Hematopoietic multipotent progenitor cell (in vitro differentiated cells): ENCODE measurements at regions not wholly inside any gene's neighbourhood (a gene's known extent, or its start where the extent isn't known, plus 50 kb on each side); places are given as distances from the start of the nearest gene placed in this dataset.

ENCODE experiments used
- DNase-seq, 3 donors: peaks; one replicate each; pipeline ENCODE4 v3.0.0-alpha.2; 2011 to 2015; ENCODE audit warnings: low read depth in 2 of 3, low spot score in 2 of 3

DNA sequence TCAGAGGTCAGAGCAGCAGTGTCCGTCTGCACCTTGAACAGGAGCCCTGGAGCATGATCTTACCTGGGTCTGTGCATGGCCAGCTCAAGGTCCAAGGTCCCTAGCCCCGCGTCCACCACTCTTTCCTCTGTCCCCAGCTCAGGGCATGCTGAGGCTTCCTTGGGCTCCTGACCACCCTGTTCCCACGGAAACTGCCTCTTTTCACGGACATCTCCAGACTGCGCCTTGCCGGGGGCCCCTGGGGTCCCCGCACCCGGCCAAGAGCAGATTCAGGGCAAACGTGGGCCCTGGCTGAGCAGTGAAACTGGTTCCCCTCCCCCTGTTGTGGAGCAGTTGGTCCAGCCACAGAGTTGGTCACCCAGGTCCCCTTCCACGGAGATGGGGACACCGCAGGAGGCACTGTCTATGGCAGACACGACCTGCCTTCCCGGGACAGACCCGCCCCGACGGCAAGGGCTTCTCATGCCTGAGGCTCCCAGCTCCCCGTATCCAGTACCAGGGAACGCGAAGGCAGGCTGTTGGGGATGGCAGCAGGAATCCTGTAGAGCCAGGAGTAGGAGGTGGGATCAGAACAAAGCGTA lies 217.4 kb upstream of the PPP2R2D start:
- DNase-seq: no peak

DNA sequence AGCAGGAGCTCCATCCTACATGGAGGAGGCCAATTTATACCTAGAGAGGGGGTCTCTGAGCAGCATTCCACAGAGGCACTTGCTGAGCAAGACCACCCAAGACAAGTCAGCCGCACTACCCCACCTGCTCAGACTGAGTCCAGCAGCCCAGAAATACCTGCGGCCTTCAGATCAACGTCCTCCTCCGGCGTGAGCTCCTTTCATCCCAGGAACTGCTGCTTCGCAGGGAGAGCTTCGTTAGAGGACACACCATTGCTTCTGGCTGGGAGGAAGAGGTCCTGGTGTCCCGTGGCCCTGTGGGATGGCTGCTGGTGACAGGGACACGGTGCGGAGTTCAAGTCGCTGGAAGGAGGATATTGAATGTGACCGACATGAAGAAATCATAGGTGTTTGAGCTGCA lies 216.9 kb upstream of the PPP2R2D start:
- DNase-seq: no peak

DNA sequence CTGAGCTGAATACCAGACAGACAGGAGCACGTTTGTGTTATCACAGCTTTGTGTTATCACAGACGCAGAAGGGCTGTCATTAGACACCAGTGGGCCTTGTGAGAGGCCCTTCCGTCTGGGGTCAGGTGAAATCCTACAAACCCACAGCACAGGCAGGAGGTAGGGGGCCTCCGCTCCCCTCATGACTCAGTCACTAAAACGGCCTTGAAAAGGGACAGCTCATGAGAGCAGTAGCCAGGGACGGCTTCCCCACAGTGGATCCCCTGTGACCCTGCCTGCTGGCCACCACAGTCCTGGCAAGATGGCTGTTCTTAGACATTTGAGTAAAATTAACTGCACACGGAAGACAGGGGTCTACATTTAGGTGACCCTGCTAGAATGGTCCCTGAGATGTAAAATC lies 215.8 kb upstream of the PPP2R2D start:
- no peak for DNase-seq

DNA sequence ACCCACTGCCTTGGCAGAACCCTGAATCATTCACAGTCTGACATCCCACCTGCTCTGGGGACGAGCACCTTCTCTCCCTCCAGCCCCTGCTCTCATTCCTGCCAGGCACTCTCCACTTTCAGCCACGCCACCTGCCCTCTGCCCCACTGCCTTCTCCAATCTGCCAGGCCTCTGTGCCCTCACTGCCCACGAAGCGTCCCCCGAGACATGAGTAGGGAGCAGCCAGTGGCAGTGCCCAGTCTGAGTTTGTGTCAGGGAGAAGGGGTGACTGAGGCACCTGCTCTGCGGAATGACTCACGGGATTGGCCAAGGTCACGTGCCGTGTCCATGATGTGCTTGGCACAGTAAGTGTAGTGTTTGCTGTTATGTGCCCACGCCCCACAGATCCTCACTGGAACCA lies 215.2 kb upstream of the PPP2R2D start:
- DNase-seq: no peak

DNA sequence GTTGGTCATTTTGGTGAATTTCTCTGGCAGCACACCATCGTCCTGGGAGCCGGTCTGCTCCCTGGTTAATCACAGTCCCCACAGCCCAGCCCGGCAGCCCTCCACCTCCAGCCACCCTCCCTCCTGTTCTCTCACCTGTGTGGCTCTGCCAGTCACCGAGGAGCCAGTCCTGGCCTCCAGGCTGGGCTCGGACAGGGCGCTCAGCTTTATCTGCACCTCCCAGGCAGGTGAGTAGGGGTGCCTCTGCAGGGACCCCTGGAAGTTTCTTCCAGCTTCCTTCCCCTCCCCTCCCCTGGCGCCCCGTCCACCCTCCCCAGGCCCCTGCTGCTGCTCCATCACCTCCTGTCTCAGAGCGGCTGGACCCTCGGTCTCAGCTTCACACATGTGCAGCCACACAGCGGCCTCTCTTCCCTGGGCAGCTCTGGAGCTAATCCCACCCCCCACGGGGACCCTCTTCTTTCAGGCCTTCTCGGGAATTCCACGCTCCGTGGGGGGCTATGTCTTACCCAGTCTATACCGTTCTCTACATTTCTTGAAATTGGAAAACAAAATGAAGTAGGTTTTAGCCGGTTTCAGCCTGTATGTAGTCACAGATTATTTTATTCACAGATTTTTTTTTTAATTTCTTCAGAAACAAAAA lies 213.9 kb upstream of the PPP2R2D start:
- DNase-seq: no peak

DNA sequence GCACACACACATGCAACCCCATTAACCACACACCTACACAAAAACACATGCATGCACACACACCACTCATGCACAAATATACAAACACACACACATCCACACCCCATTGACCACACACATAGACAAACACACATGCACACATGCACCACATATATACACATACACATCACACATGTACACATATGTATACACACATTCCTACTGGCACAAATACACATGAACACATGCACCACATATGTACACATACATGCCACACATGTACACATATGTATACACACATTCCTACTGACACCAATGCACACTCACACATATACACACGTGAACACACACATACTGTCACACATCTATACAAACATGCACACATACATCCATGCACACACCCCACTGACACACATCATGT lies 212.5 kb upstream of the PPP2R2D start:
- DNase-seq: no peak

DNA sequence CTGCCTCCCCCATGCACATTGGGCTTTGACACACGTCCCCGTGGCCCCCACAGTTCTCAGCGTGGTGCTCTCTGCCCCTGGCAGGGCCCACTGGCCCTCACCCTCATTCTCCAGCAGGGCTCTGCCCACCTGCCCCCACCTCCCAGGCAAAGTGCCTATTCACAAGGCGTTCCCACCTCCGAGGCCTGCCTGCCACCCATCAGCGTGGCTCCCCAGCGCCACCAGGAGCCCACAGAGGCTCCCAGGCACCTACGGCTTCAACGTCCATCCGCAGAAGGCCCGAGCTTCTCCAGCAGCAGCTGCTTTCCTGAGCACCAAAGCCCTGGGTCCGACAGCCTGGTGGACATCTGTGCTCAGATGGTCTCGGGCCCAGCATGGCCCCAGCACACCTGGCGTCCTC lies 211.8 kb upstream of the PPP2R2D start:
- no peak for DNase-seq

DNA sequence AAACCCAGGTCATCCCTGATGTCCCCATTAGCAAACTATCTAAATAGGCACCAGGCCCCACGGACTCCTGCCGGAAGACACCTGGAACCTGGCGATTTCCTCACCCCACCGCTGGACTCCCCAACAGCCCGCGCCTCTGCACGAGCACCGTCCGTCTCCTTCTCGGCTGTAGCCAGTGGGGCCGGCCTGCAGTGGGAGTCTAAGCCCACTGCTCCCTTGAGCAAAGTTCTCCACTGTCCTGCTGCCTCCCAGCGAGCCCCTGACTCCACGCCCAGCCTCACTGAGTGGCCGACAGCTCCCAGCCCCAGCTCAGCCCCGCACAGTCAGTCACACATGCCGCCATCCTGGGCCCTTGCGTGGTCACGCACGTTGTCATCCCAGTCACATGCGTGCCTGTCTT lies 211.3 kb upstream of the PPP2R2D start:
- DNase-seq: no peak

DNA sequence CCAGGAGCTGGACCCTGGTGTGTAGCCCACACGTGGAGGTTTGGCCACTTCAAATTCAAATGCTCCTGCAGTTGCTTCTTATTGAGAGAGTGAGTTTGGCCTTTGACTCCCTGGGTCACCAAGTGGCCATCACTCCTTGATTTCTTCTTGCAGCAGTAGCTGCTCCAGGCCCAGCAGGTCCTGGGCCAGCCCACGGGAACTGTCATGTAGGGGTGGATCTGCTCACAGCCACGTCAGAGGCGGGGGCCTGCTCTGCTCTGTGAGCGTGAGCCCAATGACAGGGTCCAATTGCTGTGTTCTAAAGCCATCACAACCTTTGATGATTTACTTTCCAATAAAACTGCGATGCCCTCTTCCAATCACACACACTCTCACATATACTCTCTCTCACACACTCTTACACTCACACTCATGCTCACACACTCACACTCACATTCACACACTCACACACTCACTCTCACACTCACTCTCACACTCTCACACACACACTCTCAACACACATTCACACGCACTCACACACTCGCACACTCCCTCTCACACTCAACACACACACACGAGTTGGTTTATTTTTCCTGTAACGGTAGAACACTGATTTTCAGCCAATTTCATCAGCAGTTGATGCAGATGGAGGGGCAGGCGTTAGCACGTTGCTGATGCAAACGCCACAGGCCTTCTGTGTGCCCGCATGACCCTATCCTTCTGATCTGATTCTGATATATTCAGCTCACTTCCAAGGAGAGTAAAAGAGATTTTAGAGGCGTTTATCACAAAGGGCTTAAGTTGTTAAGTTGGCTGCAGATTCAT lies 210.7 kb upstream of the PPP2R2D start:
- no peak for DNase-seq

DNA sequence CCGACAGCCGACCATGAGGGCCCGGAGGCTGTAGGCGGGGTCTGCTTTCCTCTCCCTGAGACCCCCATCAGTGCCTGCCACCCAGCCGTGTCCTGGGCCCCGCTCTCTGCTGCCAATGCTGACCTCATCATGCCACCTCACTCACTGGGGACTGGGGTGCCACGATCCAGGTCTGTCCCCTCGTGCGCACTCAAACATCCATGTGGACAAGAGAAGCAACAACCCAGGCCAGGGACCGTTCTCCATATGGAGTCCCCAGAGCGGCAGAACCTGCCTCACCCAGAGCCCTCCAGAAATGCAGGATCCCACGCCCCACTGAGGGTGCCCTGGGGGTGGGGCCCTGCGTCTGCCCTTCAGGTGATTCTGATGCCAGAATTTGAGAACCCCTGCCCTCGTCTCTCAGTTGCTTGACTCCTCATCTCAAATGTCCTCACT lies 210.0 kb upstream of the PPP2R2D start:
- DNase-seq: no peak

DNA sequence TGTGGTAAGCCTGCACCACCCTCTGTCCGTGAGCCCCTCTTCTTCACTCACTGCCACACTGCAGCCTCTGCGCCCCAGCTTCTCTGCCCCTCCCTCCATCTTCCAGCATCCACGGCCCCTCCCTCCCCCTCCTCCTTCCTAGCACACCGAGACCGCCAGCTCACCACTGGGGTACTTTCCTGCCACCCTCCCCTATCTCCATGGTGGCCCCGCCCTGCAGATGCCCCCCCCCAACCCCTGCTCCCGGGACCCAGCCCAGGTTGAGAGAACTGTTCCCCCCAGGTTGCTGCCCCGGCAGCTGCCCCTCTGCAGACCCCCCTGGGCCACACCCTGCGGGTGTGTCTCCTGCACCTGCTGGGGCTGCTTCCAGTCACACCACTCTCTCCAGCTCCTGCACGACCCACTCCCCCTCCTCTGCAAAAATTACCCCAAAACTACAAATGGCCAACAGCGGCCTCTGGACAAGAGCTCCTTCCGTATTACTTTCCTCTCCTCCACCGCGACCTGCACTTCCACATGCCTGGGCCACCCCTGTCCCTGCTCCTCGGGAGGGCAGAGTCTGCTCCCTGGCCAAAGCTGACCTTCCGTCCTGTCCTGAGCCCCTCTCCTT lies 209.2 kb upstream of the PPP2R2D start:
- no peak for DNase-seq

DNA sequence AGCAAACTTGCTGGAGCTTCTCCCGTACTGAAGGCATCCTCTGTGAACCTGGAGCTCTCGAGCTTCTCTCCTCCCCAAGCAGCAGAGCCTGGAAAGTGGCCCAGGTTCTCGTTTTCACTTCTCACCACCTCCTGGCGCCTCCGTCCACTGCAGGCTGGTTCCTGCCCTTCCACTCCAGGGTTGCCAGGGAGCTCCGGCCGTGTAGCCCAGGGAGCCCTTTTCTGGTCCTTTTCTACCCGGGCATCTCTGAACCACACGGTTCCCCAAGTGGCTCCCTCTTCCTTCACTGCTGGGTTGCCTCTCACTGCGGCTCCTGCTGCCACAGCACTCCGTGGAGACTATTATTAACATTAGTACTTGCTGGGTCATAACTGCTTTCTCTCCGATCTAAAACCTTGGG lies 208.6 kb upstream of the PPP2R2D start:
- no peak for DNase-seq

DNA sequence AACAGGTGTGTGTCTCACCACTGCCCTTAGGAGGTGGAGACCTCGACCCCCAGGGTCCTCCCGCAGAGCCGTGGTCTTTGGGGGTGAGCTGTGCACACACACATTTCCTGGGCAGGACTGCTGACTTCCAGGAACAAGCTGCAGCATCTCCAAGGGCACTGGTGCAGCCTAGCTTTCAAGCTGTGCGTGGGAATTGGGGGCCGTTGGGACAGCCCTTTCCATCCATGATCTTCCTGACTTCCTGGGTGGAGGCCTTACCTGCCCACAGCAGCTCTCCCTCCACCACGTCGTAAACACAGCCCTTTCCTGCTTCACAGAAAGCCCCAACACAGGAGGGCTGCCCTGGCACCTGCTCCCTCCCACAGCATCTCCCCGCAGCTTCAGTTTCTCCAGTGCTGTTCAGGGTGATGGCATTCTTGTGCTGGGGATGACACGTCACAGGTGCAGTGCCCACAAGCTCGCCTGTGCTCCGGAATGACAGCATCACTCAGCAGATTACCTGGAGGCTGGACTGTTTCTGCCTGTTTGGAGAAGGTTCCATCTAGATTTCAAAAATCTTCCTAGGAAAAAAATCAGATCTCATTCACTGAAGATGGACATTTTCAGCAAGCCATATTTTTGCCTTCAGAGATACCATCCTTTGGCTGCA lies 208.0 kb upstream of the PPP2R2D start:
- DNase-seq: no peak

DNA sequence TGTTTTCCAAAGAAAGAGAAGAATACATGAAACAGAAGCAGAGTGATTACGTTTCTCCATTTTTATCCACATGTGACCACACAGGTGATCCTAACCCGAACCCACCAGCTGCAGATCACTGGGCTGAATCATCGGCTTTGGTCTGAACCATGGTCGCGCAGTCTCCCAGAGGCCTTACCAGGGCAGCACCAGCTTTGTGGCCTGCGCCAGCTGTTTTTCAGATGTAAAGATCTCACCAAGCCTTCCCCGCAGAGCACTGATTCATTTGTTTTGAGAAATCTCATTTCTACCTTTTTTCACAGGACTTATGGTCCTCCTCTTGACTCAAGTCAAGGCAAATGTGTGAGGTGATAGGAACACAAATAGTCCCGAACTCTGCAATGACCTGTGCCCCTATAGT lies 207.0 kb upstream of the PPP2R2D start:
- DNase-seq: no peak

DNA sequence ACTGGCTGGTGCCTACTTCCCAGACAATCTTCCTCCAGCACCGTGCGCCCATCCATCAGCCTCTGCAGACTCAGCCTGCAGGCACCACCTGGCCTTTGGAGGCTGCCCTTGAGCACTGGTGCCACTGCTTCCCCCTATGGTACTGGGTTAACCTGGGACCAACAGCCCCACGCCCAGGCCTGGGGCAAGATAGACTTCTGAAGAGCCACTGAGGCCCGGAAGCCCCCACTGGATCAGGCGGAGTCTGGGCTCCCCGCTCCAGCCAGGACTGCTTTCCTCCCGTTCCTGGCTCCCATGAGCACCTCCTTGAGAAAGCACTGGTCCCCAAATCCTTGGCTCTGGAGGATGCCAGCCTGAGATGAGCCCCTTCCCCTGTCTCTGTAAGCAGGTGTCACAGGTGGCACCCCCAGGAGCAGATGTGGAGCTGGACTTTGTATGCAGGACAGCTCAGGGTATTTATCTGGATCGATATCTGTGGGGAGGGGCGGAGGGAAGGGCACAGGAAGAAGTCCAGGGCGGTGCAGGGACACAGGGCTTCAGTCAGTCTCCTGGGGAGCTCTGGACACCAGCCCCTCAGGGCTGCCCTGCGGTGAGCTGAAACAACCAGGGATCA lies 206.5 kb upstream of the PPP2R2D start:
- DNase-seq: no peak

DNA sequence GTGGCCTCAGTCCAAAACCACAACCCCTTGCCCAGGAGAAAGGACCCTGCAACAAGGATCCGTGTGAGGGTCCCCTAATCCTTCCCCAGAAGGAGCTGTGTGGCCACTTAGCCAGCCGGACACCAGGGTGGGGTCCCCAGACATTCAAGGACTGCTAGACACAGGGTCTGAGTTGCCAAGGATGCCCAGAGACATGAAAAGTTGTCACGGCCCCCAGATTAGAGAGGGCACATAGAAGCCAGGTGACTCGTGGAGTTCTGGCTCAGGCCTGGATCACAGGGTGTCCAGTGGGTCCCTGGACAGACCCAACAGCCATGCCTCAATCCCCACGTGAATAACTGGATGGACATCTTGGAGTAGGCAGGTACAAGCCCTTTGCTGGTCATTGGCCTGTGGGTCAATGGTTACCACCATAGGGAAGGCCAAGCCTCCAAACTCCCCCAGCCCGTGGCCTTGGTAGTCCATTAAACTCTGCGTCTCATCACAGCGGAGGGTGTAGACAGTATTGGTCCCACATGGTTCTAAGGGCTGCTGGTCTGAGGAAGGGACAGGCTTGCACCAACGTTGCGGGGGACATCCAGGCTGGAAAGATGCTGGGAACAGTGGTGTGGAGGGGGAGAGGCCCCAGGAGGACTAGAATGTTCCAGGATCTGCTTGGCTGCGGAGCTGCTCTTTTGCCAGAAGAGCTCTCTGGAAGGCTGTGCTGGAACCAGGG lies 205.9 kb upstream of the PPP2R2D start:
- no peak for DNase-seq

DNA sequence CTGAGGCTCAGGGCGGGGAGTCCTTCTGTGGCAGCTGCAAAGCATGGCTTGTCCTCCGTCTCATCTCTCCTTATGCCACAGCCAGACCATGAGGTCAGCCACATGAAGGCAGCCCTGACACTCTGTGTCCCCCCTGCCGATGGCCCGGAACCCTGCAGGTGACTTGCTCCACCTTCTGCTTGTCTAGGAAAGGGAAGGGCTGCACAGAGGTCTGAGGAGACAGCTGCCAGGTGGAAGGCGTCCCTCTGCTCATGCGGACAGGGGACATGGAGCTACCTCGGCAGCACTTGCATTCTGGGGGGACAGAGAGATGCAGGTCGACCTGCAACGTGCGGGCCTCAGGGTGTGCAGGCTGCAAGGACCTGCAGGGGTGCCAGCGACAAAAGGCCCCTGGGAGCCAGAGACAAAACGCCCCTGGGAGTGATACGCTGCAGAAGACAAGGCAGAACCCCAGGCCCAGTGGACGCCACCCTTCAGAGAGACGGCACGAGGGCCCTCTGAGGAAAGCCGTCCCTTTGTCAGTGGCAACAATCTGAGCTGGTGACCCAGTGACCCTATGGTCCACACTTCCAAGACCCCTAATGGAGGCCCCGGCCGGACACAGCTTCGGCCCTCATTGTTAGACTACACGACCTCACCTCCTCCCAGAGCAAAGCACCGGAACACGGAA lies 205.2 kb upstream of the PPP2R2D start:
- DNase-seq: no peak

DNA sequence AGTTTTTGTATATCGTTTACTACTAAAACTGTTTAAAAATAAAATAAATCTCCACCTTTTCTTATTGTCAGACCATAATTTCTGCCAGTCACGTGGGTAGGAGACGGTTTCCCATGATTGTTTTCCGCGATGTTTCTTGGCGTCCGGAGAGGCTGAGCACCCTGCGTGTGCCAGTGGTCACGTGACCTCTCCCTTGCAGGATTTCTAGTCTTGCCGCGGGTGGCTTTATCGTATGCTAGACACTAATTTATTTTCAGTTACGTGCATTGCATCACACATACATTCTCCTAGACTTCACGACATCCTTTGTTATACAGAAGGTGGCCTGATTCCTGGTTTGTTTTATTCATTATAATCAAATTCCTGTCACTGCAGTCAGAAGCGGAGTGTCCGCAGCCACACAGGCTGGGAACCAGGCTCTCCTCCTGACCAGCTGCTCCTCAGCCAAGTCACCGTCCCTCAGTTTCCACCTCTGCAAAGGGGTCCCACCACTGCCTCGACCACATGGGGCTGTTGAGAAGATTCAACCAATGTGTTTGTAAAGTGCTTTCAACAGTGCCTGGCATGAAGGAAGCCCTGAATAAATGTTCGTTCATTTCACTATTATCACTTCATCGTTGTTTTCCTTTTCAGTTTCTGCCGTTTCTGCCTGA lies 203.2 kb upstream of the PPP2R2D start:
- DNase-seq: no peak

DNA sequence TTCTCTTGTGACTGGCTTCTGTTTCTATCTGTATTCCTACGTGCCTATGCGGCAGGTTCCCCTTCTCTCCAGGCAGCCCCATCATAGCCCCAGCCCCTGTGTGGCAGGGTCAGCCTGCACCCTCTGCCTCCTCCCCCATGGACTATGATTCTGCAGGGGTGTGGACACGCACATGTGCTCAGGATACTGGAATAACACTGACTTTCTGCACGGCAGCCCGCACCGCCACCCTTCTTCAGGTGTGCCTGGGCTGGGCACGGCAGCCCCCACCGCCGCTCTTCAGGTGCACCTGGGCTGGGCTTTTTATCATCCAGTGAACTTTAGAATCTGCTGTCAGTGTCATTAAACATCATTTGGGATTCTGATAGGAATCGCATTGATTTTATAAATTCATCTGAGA lies 202.6 kb upstream of the PPP2R2D start:
- no peak for DNase-seq
